NCI-H2227 (cell line): ENCODE measurements at regions not wholly inside any gene's neighbourhood (a gene's known extent, or its start where the extent isn't known, plus 50 kb on each side); places are given as distances from the start of the nearest gene placed in this dataset.
"Not testable (repeated sequence)": the region's sequence is repeated elsewhere in the genome, so short reads cannot be mapped to it uniquely, and the experiment has no call there.

Experiments
- DNase-seq: peaks from one replicate; lab custom pipeline; 2025; ENCODE audit not compliant: unreplicated experiment; lab: John Stamatoyannopoulos, UW

DNA sequence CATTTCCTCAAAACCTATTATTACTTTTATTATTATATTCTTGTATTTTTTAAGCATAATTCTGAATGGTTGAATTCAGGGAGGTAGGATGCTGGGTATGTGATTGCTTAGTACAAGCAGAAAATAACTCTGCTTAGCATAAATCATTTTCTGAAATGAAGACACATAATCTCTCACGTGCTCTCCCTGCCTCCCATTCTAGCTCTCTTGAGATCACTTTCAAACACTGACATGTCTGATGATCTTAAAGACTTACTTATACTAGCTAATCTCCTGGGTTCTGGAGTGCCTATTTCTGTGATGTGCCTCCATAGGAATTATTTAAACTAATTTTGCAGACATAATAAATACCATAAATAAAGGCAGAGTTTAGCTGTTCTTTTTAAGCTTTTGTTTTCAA, 1136.0 kb downstream of the SUCLG1 start:
- DNase-seq: no peak

DNA sequence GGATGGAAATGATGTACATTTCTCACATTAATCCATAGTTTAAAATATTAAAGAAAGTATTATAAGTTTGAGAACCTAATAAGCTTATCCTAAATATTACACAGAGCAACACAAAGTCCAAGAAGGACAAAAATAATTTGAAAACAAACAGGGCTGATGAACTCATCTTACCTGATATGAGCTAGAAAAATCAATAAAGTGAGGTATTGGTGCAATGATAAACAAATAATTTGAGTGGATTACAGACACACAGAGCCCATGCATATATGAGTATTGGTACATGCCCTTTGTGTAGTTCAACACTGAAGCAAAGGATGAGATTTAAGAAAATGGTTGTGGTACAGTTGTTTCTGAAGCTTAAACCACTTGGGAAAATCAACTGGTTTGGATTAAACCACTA, 1139.0 kb downstream of the SUCLG1 start:
- no peak for DNase-seq

DNA sequence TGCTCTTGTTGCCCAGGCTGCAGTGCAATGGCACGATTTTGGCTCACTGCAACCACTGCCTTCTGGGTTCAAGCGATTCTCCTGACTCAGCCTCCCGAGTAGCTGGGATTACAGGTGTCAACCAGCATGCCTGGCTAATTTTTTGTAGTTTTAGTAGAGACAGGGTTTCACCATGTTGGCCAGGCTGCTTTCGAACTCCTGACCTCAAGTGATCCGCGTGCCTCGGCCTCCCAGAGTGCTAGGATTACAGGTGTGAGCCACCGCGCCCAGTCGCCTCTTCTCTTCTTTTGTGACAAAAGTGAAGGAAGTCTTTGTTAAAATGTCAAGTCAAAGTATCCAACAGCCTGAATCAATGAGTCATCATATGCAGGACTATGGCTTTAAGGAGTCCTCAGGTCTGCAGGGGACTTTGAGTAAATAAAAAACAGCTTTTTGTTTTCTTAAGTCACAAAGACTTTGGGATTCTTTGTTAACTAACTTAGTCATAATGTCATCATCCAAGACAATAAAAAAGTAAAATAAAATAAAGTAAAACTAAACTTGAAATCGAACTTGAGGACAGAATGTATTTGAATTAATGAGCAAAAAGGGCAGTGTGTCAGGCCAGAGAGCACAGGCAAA, 1153.2 kb downstream of the SUCLG1 start:
- DNase-seq: no peak

DNA sequence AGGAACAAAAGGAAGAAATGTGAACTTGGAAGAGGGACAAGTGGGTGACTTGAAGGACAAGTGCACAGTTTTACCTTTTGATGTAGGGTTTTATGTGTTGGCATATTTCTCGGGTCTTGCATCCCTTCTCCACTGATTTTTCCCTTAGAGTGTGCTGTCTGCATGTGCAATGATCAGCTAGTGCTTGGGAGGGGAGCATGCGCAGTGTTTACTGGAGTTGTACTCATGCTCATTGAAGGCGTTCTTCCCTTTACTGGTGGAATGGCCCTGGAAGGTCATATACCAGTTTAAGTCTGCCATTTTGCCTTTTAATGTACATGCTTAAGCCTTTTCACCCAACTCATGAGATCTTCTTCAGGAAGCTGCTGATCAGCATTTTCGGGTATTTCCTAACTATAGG, 1168.0 kb downstream of the SUCLG1 start:
- DNase-seq: no peak

DNA sequence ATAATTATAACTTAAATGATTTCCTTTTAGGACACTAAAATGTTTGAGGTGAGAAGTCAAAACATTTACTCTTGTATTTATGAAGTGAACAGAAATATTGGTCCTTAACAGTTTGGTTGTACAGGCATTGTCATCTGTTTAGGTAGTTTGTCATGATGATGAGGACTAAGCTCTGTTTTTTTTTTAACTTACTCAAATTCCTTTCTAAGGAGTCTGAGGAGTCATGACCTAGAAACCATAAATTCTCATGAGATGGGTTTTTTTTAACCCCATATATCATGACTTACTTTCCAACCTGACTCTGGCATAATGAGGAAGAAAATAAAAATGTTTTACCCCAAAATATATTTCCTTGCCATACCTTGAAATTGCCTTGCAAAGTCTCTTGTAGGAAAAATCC, 1176.2 kb downstream of the SUCLG1 start:
- no peak for DNase-seq

DNA sequence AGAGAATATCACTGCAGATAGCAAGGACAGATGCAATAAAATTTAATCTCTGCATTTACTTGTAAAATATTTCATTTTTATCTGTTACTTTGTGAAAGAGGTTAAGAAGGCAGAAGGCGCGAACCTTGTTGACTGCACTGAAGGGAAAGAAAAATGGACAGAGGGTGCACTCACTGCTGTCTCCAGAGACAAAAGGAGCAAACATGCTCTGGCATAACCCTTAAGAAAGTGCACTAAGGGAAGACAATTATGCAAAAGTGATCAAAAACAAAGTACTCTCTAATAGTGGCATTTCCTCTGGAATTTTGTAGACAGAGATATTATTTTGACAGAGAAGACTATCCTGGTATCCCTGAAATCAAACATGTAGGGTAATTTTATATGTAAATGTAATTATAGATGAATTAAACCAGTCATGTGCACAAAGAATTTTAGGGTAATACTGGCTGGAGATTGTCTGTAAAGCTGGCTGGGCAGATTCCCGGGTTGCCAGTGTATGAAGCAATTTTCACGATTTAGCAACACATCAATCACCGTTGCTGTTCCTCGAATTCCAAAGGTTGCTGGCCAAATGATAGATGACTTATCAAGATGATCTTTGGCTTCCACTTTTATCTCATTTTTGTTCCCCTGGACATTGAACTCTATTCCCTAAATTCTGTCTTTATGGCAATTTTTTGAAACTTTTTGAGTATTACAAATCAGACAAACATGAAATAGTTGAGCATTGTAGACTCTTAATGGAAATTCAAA, 1176.9 kb downstream of the SUCLG1 start:
- no peak for DNase-seq

DNA sequence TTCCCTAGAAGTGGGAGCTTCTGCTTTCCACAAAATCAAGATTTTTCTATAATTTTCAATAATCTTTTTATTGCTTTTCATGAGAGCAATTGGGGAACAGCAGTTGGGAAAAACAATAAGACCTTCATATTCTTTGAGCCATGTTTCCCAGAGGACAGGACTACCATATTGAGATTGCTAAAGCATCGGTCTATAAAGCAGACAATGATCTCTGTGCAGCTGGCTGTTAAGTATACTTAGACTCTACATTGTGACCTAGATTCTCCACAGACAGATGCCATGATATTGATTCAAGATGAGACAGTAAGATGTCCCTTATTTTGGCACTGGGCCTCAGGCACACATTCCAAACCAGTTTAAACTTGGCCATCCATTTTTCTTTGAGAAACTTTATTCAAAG, 1178.7 kb downstream of the SUCLG1 start:
- no peak for DNase-seq

DNA sequence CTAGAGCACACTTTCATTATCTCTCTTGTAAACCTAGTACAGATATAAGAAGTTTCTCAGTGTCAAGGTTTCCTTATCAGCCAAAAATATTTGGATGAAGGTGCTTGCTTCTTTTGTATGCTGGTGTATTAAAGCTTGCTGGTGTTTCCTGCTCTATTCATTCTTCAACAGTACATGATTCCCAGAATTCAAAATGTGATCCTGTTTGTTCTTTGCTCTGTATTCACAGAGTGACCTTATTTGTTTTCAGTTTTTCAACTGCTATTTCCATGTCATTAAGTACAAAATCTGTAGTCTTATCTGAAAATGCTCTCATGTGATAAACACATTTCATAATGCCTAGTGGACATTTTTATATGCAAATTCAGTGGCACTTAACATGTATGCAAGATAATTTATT, 1185.8 kb downstream of the SUCLG1 start:
- no peak for DNase-seq

DNA sequence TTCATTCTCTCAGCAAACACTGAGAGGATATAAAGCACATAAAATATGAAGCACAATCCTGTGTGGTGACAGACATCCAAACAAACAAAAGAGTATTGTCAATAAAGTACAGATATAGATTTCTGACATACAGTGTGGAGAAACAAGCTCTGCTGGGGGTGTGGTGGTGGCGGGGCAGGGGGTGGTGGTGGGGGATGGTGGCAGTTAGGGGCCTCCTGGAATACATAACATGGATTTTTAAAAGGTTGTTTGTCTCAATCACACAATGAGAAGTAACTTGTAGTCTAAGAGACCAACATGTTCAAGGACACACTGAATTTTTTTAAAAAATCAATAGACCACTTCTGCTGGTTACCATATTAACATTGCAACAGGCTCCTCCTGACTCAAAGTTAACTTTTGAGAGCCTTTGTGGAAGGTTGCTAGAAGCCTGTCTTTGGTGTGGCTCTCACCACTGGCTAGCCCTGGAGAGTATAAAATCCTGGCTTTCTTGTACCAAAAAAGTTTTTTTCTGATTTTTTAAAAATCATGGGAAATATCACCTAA, 1197.4 kb downstream of the SUCLG1 start:
- DNase-seq: no peak

DNA sequence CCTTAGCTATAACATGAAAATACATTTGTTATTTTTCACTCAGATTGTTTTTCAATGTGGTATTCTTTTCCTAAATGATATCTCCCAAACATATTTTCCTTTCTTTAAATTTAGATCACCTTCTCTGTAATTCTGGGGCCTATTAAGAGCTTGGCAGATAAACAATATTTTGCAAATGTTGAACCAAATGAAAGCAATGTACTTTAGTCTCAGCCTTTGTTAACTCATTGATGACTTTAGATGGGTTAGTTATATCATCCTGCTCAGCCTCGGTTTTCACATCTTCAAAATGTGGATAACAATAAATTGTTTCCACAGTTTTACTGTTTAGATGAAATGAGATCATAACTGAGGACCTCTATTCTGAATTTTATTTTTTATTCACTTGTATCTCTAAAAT, 1205.2 kb downstream of the SUCLG1 start:
- no peak for DNase-seq

DNA sequence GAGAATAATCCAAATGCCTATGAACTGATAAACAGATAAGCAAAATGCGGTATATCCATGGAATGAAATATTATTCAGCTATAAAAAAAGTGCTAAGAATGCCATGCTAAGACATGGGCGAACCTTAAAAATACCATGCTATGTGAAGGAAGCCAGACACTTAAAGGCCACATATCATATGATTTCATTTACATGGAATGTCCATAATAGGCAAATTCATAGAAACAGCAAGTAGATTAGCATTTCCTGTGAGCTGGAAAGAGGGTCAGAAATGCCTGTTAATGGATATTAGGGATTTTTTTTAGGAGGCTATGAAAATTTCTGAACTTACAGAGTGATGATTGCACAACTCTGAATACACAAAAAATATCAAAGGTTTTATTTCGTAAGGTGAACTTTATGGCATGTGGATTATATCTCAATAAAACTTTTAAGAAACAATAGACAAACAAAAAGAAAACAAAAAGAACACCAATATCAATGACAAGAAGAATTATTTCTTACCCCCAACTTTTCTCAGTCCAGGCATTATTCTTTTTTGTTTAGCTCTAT, 1207.7 kb downstream of the SUCLG1 start:
- no peak for DNase-seq

DNA sequence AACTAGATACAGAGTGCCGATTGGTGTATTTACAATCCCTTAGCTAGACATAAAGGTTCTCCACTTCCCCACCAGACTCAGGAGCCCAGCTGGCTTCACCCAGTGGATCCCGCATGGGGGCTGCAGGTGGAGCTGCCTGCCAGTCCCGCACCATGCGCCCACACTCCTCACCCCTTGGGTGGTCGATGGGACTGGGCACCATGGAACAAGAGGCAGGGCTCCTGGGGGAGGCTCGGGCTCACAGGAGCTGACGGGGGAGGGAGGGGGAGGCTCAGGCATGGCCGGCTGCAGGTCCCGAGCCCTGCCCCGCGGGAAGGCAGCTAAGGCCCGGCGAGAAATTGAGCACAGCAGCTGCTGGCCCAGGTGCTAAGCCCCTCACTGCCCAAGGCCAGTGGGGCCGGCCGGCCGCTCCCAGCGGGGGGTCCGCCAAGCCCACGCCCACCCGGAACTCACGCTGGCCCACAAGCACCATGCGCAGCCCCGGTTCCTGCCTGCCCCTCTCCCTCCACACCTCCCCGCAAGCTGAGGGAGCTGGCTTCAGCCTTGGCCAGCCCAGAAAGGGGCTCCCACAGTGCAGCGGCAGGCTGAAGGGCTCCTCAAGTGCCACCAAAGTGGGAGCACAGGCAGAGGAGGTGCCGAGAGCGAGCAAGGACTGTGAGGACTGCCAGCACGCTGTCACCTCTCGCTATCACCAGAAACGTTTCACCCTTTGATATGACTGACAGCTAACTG, 1213.1 kb downstream of the SUCLG1 start:
- not testable (repeated sequence) for DNase-seq

DNA sequence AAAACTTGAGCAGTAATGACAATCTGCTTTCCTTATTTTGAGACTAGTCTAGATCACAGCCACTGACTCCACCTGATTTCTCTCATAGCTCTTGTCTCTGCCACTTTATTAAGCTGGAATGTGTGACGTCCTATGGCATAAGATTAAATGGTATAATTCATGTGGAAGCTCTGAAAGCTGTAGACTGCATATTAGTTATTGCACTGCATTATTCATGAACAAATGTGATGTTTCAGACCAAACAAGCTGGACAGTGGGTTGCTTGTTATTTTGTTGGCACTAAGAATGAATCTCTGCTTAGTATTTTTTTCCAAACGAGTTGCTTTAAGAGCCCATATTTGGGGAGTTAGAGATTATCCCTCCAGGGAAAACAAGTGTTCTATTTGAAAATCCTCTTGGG, 1218.5 kb downstream of the SUCLG1 start:
- no peak for DNase-seq

DNA sequence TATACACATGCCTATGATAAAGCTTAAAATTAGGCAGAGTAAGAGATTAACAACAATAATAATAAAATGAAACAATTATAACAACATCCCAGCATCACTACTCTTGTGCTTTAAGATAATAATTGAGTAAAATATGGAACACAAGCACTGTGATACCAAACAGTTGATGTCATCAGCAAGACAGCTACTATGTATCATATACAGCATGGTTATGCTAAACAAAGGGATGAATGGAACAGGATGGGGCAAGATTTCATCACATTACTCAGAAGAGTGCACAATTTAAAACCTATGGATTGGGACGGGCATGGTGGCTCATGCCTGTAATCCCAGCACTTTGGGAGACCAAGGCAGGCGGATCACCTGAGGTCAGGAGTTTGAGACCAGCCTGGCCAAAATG, 1221.0 kb downstream of the SUCLG1 start:
- DNase-seq: no peak

DNA sequence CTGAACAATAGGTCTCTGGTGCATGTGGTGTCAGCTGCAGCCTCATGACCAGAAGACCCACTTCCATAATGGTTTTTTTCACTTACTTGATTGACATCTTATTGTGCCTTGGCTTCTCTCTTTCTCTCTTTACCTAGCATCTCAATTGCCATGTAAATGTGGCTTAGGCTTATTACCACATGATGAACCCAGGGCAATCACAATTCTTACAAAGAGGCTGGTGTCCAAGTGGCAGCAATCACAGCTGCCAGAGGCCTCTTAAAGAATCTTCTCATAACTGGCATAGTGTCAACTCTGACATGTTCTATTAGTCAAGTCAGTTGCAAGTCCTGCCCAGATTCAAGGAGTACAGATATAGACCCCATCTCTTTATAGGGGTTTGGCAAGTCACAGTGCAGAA, 1224.8 kb downstream of the SUCLG1 start:
- DNase-seq: no peak

DNA sequence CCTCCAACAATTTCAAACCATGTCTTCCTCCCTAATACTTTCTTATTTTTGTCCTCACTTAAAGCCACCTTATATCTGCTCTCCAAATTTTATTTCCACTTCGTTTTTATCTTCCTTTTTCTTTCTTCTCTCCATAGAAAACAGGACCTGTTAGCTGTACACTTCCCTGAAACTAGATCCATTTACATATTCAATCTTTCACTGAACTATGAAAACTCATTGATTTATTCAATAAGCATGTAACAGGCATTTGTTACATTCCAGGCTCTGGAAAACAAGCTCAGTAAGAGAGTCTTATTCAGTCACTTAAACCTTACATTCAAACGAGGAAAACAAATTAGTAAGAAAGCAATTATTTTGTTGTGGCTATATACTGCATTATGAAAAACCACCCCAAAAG, 1225.3 kb downstream of the SUCLG1 start:
- no peak for DNase-seq

DNA sequence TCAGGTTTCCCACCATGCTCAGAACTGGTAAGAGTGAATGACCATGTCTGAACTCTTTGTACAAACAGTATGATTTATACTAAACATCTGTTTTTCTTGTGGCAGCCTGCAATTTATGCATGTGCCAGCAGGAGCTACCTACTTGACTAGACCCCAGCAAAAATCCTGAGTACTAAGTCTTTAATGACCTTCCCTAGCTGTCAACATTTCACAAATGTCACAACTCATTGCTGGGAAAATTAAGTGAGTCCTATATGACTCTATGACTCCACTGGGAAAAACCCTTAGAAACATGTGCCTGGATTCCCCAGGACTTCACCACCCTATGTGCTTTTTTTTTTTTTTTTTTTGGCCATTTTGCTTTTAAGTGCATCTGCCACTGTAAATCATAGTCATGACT, 1225.8 kb downstream of the SUCLG1 start:
- peak; percentile 9 for DNase-seq

DNA sequence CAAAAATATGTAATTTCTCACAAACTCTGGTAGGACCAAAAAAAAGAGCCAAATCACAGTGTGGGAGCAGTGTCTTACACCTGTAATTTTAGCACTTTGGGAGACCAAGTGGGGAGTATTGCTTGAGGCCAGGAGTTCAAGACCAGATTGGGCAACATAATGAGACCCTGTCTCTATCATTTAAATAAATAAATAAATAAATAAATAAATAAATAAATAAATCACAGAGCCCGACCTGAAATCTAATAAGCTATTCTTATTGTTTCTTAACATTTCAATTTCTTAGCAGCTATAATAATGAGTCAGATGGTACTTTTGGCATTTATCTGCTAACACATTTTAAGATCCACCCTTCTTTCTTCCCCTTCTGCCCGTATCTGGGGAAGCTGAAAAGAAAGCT, 1229.6 kb downstream of the SUCLG1 start:
- no peak for DNase-seq

DNA sequence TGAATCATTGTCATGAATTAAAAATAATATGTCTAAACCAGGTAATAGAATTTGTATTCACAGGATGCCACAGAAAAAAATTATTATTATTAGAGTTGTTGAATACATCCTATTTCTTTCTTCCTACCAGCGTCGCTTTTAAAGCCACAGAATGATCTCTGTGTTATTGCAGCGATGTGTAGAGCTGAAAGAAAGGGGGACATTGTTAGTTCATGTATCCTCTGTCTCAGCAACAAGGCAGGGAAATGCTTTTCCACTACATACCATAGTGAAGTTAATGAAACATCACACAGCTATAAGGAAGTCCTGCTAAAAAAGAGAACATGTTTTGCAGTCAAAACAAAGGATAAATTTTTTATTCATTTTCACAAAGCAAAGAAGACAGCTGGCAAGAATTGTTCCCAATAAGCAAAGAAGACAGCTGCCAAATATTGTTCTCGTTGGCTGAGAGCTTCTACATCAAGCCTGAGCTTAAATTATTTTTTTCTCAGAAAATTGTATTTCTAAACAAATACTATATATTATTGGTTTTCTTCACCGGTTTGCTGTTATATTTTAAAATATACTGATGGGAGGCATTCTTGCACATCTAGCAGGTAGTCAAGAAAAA, 1234.4 kb downstream of the SUCLG1 start:
- DNase-seq: no peak

DNA sequence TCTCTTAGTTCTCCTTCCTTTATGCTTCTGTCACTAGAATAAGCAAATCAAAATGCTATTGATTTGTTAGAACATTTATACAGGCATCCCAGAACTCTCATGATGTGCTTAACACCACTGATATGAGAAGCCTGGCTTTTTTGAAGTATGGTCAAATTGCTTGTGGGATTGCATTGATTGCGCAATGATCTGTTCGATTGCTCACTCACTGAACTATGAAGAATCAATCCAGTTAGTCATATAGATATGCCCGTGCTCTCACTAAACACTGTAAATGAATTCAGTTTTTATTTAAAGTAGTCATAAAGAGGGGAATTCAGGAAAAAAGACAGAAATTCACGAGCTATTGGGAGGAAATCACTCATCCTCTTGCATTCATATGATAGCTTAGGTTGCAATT, 1237.8 kb downstream of the SUCLG1 start:
- no peak for DNase-seq

DNA sequence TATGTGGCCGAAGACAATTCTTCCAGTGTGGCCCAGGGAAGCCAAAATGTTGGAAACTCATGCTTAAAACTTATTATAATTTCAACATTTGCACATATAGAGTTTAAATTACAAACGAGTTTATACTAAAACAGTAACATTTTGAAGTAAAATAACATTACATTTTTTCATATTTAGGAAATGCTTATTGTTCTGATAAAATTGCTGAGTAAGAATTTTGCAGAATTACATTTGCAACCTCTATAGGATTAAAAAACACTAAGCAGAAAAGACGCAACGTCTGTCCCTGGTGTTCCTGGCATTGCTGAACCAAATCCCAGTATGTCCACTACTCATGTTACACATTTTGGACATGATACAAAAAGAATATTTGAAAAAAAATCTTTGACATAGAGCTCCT, 1241.2 kb downstream of the SUCLG1 start:
- no peak for DNase-seq
